Astrocyte (in vitro differentiated cells and primary cell): ENCODE measurements at regions not wholly inside any gene's neighbourhood (a gene's known extent, or its start where the extent isn't known, plus 50 kb on each side); places are given as distances from the start of the nearest gene placed in this dataset.

ENCODE experiments used
- DNase-seq: peaks from one replicate; pipeline ENCODE4 v3.0.0-alpha.2; 2010; ENCODE audit warnings: low read depth
- FAIRE-seq: peaks from 2 replicates; lab custom pipeline; 2011; peaks lifted over from hg19 to GRCh38; lab: Jason Lieb, UNC
- H2AFZ ChIP-seq: 2 replicates; pipeline ENCODE4 v1.6.0; 2012; ENCODE audit warnings: low read depth, low read length, inconsistent platforms
- H3K27ac ChIP-seq: 2 replicates; pipeline ENCODE4 v1.5.1; 2011; ENCODE audit warnings: low read depth, low read length, inconsistent platforms
- H3K27me3 ChIP-seq: 2 replicates; pipeline ENCODE4 v1.6.0; 2011; ENCODE audit warnings: low read length, inconsistent platforms; ENCODE audit not compliant: insufficient read depth
- H3K36me3 ChIP-seq: 2 replicates; pipeline ENCODE4 v1.5.1; 2011; ENCODE audit warnings: low read length, inconsistent platforms; ENCODE audit not compliant: insufficient read depth
- H3K4me1 ChIP-seq: 2 replicates; pipeline ENCODE4 v1.5.1; 2011; ENCODE audit warnings: low read length, inconsistent platforms; ENCODE audit not compliant: insufficient read depth
- H3K4me2 ChIP-seq: 2 replicates; pipeline ENCODE4 v1.6.0; 2012; ENCODE audit warnings: low read length, inconsistent platforms
- H3K4me3 ChIP-seq: 2 replicates; pipeline ENCODE4 v1.5.1; 2011; ENCODE audit warnings: low read depth, mild to moderate bottlenecking, low read length, inconsistent platforms; ENCODE audit not compliant: insufficient read depth
- H3K79me2 ChIP-seq: 2 replicates; pipeline ENCODE4 v1.6.0; 2012; ENCODE audit warnings: mild to moderate bottlenecking, low read length, inconsistent platforms; ENCODE audit not compliant: insufficient read depth
- H3K9ac ChIP-seq: 2 replicates; pipeline ENCODE4 v1.6.0; 2012; ENCODE audit warnings: mild to moderate bottlenecking, low read length, inconsistent platforms
- H3K9me3 ChIP-seq: 2 replicates; pipeline ENCODE4 v1.5.1; 2012; ENCODE audit warnings: low read depth, mild to moderate bottlenecking, low read length, inconsistent platforms; ENCODE audit not compliant: insufficient read depth
- H4K20me1 ChIP-seq: 2 replicates; pipeline ENCODE4 v1.6.0; 2012; ENCODE audit warnings: low read length, inconsistent platforms; ENCODE audit not compliant: insufficient read depth
- H3K27ac Mint-ChIP-seq: one replicate; pipeline ENCODE4 v1.8.0; 2021; ENCODE audit warnings: mild to moderate bottlenecking, mixed read lengths; ENCODE audit not compliant: unreplicated experiment
- H3K27me3 Mint-ChIP-seq: one replicate; pipeline ENCODE4 v1.8.0; 2021; ENCODE audit warnings: low read depth, mixed read lengths; ENCODE audit not compliant: unreplicated experiment
- H3K36me3 Mint-ChIP-seq: one replicate; pipeline ENCODE4 v1.8.0; 2021; ENCODE audit warnings: low read depth, mixed read lengths; ENCODE audit not compliant: unreplicated experiment
- H3K4me1 Mint-ChIP-seq: one replicate; pipeline ENCODE4 v1.8.0; 2021; ENCODE audit warnings: low read depth, mixed read lengths; ENCODE audit not compliant: unreplicated experiment
- H3K4me3 Mint-ChIP-seq: one replicate; pipeline ENCODE4 v1.8.0; 2021; ENCODE audit warnings: mild to moderate bottlenecking, moderate library complexity, mixed read lengths; ENCODE audit not compliant: unreplicated experiment
- H3K9me3 Mint-ChIP-seq: one replicate; pipeline ENCODE4 v1.8.0; 2021; ENCODE audit warnings: mild to moderate bottlenecking, mixed read lengths; ENCODE audit not compliant: unreplicated experiment
- CTCF ChIP-seq: IDR thresholded peaks from 2 replicates; pipeline ENCODE4 v1.5.1; 2011; ENCODE audit warnings: low read depth, mild to moderate bottlenecking, inconsistent platforms, low read length, moderate library complexity; ENCODE audit not compliant: insufficient read depth
- EZH2 ChIP-seq: IDR thresholded peaks from 2 replicates; pipeline ENCODE4 v1.6.1; 2012; ENCODE audit warnings: mild to moderate bottlenecking, low read length, inconsistent platforms; ENCODE audit not compliant: insufficient read depth

GRCh38 chrX:124234348-124234747, 98.1 kb upstream of the TEX13D start:
- no peak overlapping the region for H3K4me2 ChIP-seq
- no peaks in the 10 kb centered on the region for H3K9me3 ChIP-seq
- H3K79me2 ChIP-seq, result no peaks in the 10 kb centered on the region
- H3K4me3 ChIP-seq, result no peak overlapping the region
- no peak for FAIRE-seq
- H3K4me3 Mint-ChIP-seq, result no peak overlapping the region
- no peaks in the 10 kb centered on the region for H3K4me1 ChIP-seq
- H3K27me3 Mint-ChIP-seq, result no peaks in the 10 kb centered on the region
- H3K9ac ChIP-seq, result no peak overlapping the region
- DNase-seq, result no peak
- H3K4me1 Mint-ChIP-seq, result peaks cover 2% of the 10 kb centered on the region
- no peaks in the 10 kb centered on the region for H3K27me3 ChIP-seq
- no peak overlapping the region for H3K27ac Mint-ChIP-seq
- TF ChIP-seq CTCF (no peak), EZH2 (no peak)
- no peaks in the 10 kb centered on the region for H4K20me1 ChIP-seq
- H2AFZ ChIP-seq, result no peak overlapping the region
- no peaks in the 10 kb centered on the region for H3K36me3 Mint-ChIP-seq
- H3K36me3 ChIP-seq, result no peaks in the 10 kb centered on the region
- H3K9me3 Mint-ChIP-seq, result no peaks in the 10 kb centered on the region
- no peak overlapping the region for H3K27ac ChIP-seq

- no peaks in the 10 kb centered on the region for H3K36me3 Mint-ChIP-seq
- no peaks in the 10 kb centered on the region for H3K9me3 ChIP-seq
- TF ChIP-seq CTCF (no peak), EZH2 (no peak)
- no peaks in the 10 kb centered on the region for H3K27me3 Mint-ChIP-seq
- H3K9ac ChIP-seq, result no peak overlapping the region
- H3K4me1 ChIP-seq, result no peaks in the 10 kb centered on the region
- no peak for DNase-seq
- H3K9me3 Mint-ChIP-seq, result no peaks in the 10 kb centered on the region
- H3K4me3 Mint-ChIP-seq, result no peak overlapping the region
- H3K4me2 ChIP-seq, result no peak overlapping the region
- H3K27me3 ChIP-seq, result no peaks in the 10 kb centered on the region
- no peaks in the 10 kb centered on the region for H4K20me1 ChIP-seq
- H2AFZ ChIP-seq, result no peak overlapping the region
- FAIRE-seq, result no peak
- H3K4me3 ChIP-seq, result no peak overlapping the region
- no peaks in the 10 kb centered on the region for H3K36me3 ChIP-seq
- H3K27ac Mint-ChIP-seq, result no peak overlapping the region
- H3K4me1 Mint-ChIP-seq, result no peaks in the 10 kb centered on the region
- H3K79me2 ChIP-seq, result no peaks in the 10 kb centered on the region
- no peak overlapping the region for H3K27ac ChIP-seq
Measured at GRCh38 chrX:124238268-124238667, 94.2 kb upstream of the TEX13D start.

GRCh38 chrX:124239324-124239723, 93.1 kb upstream of the TEX13D start:
- Mint-ChIP-seq H3K27me3 (no peaks in the 10 kb centered on the region), H3K36me3 (no peaks in the 10 kb centered on the region), H3K27ac (no peak overlapping the region), H3K9me3 (no peaks in the 10 kb centered on the region), H3K4me3 (no peak overlapping the region), H3K4me1 (no peaks in the 10 kb centered on the region)
- Histone ChIP-seq H3K36me3 (no peaks in the 10 kb centered on the region), H3K4me3 (no peak overlapping the region), H3K27me3 (no peaks in the 10 kb centered on the region), H4K20me1 (no peaks in the 10 kb centered on the region), H3K9me3 (no peaks in the 10 kb centered on the region), H3K9ac (no peak overlapping the region), H3K27ac (no peak overlapping the region), H2AFZ (no peak overlapping the region), H3K4me1 (no peaks in the 10 kb centered on the region), H3K4me2 (no peak overlapping the region), H3K79me2 (no peaks in the 10 kb centered on the region)
- DNase-seq (no peak), FAIRE-seq (no peak)
- no peak for TF ChIP-seq CTCF
- TF ChIP-seq EZH2, result no peak
